NT2/D1 (cell line): ENCODE measurements at regions not wholly inside any gene's neighbourhood (a gene's known extent, or its start where the extent isn't known, plus 50 kb on each side); places are given as distances from the start of the nearest gene placed in this dataset.

Source experiments
- SUZ12 ChIP-seq: IDR thresholded peaks from 2 replicates; pipeline ENCODE4 v1.6.1; 2011; ENCODE audit not compliant: insufficient read length, insufficient read depth; ENCODE audit errors: extremely low read depth
- YY1 ChIP-seq: IDR thresholded peaks from 2 replicates; pipeline ENCODE4 v1.6.1; 2011; ENCODE audit not compliant: insufficient read length, insufficient read depth
- ZNF274 ChIP-seq: IDR thresholded peaks from 2 replicates; pipeline ENCODE4 v1.6.1; 2011; ENCODE audit warnings: mild to moderate bottlenecking, low read depth, low read length

GRCh38 chr2:181395851-181396250 is 61.3 kb upstream of the ITGA4 start:
- TF ChIP-seq ZNF274 (no peak), SUZ12 (no peak), YY1 (no peak)
